C4-2B (cell line): ENCODE measurements at regions not wholly inside any gene's neighbourhood (a gene's known extent, or its start where the extent isn't known, plus 50 kb on each side); places are given as distances from the start of the nearest gene placed in this dataset.

ENCODE experiments used
- CTCF ChIP-seq: fragments of 450-650 bp; conservative IDR thresholded peaks from 2 replicates; pipeline ENCODE4 v1.5.1; 2017; ENCODE audit warnings: mild to moderate bottlenecking
- ZFX ChIP-seq: fragments of 450-650 bp; IDR thresholded peaks from 2 replicates; pipeline ENCODE4 v1.6.1; 2017

DNA sequence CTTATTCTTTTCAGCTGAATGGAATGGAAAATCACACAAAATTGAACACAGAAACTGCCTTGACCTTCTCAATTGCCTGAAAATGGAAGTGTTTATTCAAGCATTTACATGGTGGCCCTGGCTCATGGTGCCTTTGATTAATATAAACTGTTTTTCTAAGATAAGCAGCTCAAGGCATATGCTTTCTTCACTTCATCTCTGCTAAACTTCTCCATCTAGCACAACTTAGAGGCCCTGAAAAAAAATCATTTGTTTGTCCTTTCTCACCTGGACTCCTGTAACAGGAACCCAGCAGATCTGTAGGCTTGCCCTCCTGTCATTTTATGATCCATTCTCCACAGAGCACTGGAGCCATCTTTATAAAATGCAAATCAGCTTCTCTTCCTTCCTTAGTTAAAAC is 117.5 kb upstream of the KRR1 start:
- TF ChIP-seq CTCF (no peak), ZFX (no peak)
